ENCODE measurements at regions not wholly inside any gene's neighbourhood (a gene's known extent, or its start where the extent isn't known, plus 50 kb on each side); places are given as distances from the start of the nearest gene placed in this dataset.

DNA sequence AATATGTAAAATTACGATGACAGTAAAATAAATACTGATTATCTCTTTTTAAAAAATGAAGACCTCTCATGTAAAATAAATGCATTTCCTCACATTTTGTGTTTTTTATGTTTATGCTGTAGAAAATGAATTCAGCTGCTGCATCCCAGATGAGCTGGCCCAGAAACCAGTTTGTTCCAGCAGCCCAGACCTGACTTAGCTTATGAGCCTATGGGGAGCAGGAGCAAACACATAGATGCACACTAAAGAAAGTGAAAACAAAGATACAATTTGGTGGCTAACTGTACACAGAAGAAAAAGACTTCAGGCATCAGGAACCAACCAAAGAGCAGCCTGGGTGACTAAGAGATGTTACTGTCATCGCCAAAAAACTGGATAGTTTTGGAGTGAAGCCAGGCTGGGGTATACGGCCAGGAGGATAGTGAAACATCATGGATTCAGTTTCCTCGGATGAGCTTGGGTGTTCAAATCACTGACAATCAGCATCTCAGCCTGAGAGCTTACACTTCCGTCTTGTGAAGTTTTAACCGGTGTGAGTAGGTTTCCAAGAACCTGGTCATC is 113.9 kb upstream of the BACE2 start:
- H3K27me3 ChIP-seq (ENCODE audit: low read length), result no peaks in the 10 kb centered on the region; the same call in 1 of the 2 replicates
- no peaks in the 10 kb centered on the region for H3K79me2 ChIP-seq (ENCODE audit: low read length)
- H3K4me1 ChIP-seq (ENCODE audit: low read length), result no peaks in the 10 kb centered on the region
- H3K27ac ChIP-seq (ENCODE audit: low read length), result no peak overlapping the region
- H3K9me3 ChIP-seq (ENCODE audit: low read length), result no peaks in the 10 kb centered on the region
- H3K9ac ChIP-seq (ENCODE audit: low read length), result no peak overlapping the region
- H2AFZ ChIP-seq (ENCODE audit: low read length), result no peak overlapping the region
- no peaks in the 10 kb centered on the region for H4K20me1 ChIP-seq (ENCODE audit: insufficient read depth, low read depth, low read length)
- H3K36me3 ChIP-seq (ENCODE audit: insufficient read depth, low read length), result no peaks in the 10 kb centered on the region
- no peaks in the 10 kb centered on the region for H3K9me2 ChIP-seq (replicated peaks; ENCODE audit: insufficient read depth, low read length)
- no peak overlapping the region for H3K4me3 ChIP-seq (ENCODE audit: low read length)
- DNase-seq, result no peak
- no peak overlapping the region for H3K4me2 ChIP-seq (ENCODE audit: low read depth, low read length, poor library complexity, severe bottlenecking)

DNA sequence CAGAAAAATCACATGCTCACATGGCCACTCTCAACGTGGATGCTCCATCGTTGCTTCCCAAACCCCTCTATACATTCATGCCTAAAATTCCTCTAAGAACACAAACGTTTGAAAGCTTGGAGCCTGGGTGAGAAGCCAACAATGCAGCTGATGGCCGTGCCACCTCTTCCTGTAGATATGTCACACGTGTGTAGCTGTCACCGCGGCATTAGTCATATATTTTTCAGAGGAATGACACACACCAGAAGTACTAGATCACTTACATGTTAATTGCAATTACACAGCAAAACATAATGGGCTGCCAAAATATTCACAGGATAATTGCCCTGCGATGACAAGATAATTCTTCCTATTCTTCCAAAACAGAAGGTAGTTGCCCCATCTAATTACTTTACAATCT is 112.7 kb upstream of the BACE2 start:
- Histone ChIP-seq H2AFZ (ENCODE audit: low read length) (no peak overlapping the region), H3K36me3 (ENCODE audit: insufficient read depth, low read length) (no peaks in the 10 kb centered on the region), H3K4me2 (ENCODE audit: low read depth, low read length, poor library complexity, severe bottlenecking) (no peak overlapping the region), H3K27me3 (ENCODE audit: low read length) (no peaks in the 10 kb centered on the region; the same call in 1 of the 2 replicates), H3K4me3 (ENCODE audit: low read length) (no peak overlapping the region), H4K20me1 (ENCODE audit: insufficient read depth, low read depth, low read length) (no peaks in the 10 kb centered on the region), H3K9me3 (ENCODE audit: low read length) (no peaks in the 10 kb centered on the region), H3K27ac (ENCODE audit: low read length) (no peak overlapping the region), H3K79me2 (ENCODE audit: low read length) (no peaks in the 10 kb centered on the region), H3K4me1 (ENCODE audit: low read length) (no peaks in the 10 kb centered on the region), H3K9ac (ENCODE audit: low read length) (no peak overlapping the region), H3K9me2 (replicated peaks; ENCODE audit: insufficient read depth, low read length) (no peaks in the 10 kb centered on the region)
- DNase-seq, result no peak

DNA sequence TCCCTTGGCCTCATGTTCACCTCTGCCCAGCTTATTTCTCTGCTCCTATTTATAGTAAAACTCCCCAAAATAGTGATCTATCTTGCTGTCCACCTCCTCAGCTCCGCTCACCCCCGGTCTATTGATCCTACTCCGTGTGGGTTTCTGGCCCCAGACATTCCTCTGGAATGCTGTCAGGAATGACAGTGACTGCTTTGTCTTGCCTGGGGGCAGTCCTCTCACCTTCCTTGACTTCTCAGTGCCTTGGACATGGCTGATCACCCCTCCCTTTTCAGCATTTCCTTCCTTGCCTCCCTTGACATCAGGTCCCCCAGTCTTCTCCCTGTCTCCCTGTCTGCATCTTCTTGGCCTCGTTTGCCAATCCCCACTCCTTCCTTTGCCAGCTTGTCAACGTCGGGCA is 108.1 kb upstream of the BACE2 start:
- no peaks in the 10 kb centered on the region for H3K4me1 ChIP-seq (ENCODE audit: low read length)
- no peak overlapping the region for H3K9ac ChIP-seq (ENCODE audit: low read length)
- H3K36me3 ChIP-seq (ENCODE audit: insufficient read depth, low read length), result no peaks in the 10 kb centered on the region
- H3K79me2 ChIP-seq (ENCODE audit: low read length), result no peaks in the 10 kb centered on the region
- H2AFZ ChIP-seq (ENCODE audit: low read length), result no peak overlapping the region
- no peaks in the 10 kb centered on the region for H4K20me1 ChIP-seq (ENCODE audit: insufficient read depth, low read depth, low read length)
- no peaks in the 10 kb centered on the region for H3K9me2 ChIP-seq (replicated peaks; ENCODE audit: insufficient read depth, low read length)
- no peaks in the 10 kb centered on the region for H3K27me3 ChIP-seq (ENCODE audit: low read length)
- H3K4me3 ChIP-seq (ENCODE audit: low read length), result no peak overlapping the region
- no peak overlapping the region for H3K4me2 ChIP-seq (ENCODE audit: low read depth, low read length, poor library complexity, severe bottlenecking)
- no peak for DNase-seq
- no peak overlapping the region for H3K27ac ChIP-seq (ENCODE audit: low read length)
- no peaks in the 10 kb centered on the region for H3K9me3 ChIP-seq (ENCODE audit: low read length)

DNA sequence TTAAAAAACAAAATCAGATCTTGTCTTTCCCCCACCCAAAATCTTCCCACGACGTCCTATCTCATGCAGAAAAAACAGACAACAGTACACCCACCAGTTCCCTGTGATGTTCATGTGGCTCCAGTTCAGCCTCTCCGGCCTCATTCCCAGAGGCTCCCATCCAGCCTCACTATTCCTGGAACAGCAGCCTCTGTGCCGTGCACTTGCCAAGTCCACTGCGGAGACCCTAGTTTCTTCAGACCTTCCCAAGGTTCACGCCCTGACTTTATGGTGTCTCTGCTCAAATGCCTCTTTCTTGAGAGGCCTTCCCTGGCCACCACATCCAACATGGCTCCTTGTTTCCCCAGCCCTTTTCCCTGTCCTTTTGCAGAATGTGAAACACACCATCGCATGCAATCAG is 106.3 kb upstream of the BACE2 start:
- H2AFZ ChIP-seq (ENCODE audit: low read length), result no peak overlapping the region

DNA sequence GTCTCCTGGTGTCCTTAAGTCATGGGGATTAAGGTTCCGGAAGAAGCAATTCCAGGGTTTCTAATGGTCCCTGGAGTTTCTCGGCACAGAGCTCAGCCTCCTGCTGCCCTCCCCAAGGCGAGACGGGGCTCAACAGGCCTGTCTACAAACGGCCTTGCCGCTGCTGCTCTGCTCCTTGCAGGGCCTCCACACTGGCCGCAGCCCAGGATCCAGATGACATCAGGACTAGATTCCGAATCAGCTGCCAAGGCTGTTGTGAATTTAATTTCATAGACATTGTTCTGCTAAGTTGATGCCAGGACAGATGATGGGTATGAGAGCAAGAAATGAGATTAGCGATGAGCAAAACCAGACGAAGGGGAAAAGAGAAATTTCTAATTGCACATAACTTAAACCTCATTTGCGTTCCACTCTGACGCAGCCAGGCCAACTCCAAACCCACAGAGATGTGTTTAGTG is 103.6 kb upstream of the BACE2 start:
- no peaks in the 10 kb centered on the region for H3K36me3 ChIP-seq (ENCODE audit: insufficient read depth, low read length)
- H2AFZ ChIP-seq (ENCODE audit: low read length), result no peak overlapping the region
- H3K9ac ChIP-seq (ENCODE audit: low read length), result no peak overlapping the region
- H3K4me1 ChIP-seq (ENCODE audit: low read length), result no peaks in the 10 kb centered on the region
- no peaks in the 10 kb centered on the region for H3K27me3 ChIP-seq (ENCODE audit: low read length)
- no peak for DNase-seq
- H3K9me3 ChIP-seq (ENCODE audit: low read length), result no peaks in the 10 kb centered on the region
- no peaks in the 10 kb centered on the region for H3K79me2 ChIP-seq (ENCODE audit: low read length)
- no peak overlapping the region for H3K4me2 ChIP-seq (ENCODE audit: low read depth, low read length, poor library complexity, severe bottlenecking)
- H3K4me3 ChIP-seq (ENCODE audit: low read length), result no peak overlapping the region
- H3K27ac ChIP-seq (ENCODE audit: low read length), result no peak overlapping the region
- H4K20me1 ChIP-seq (ENCODE audit: insufficient read depth, low read depth, low read length), result no peaks in the 10 kb centered on the region
- no peaks in the 10 kb centered on the region for H3K9me2 ChIP-seq (replicated peaks; ENCODE audit: insufficient read depth, low read length)

More for the DNA sequence above, 106.3 kb upstream of the BACE2 start:
- DNase-seq, result no peak
- Histone ChIP-seq H3K27ac (ENCODE audit: low read length) (no peak overlapping the region), H3K4me2 (ENCODE audit: low read depth, low read length, poor library complexity, severe bottlenecking) (no peak overlapping the region), H3K79me2 (ENCODE audit: low read length) (no peaks in the 10 kb centered on the region), H3K36me3 (ENCODE audit: insufficient read depth, low read length) (no peaks in the 10 kb centered on the region), H3K9ac (ENCODE audit: low read length) (no peak overlapping the region), H3K27me3 (ENCODE audit: low read length) (no peaks in the 10 kb centered on the region), H4K20me1 (ENCODE audit: insufficient read depth, low read depth, low read length) (no peaks in the 10 kb centered on the region), H3K4me3 (ENCODE audit: low read length) (no peak overlapping the region), H3K9me2 (replicated peaks; ENCODE audit: insufficient read depth, low read length) (no peaks in the 10 kb centered on the region), H3K9me3 (ENCODE audit: low read length) (no peaks in the 10 kb centered on the region), H3K4me1 (ENCODE audit: low read length) (no peaks in the 10 kb centered on the region)

DNA sequence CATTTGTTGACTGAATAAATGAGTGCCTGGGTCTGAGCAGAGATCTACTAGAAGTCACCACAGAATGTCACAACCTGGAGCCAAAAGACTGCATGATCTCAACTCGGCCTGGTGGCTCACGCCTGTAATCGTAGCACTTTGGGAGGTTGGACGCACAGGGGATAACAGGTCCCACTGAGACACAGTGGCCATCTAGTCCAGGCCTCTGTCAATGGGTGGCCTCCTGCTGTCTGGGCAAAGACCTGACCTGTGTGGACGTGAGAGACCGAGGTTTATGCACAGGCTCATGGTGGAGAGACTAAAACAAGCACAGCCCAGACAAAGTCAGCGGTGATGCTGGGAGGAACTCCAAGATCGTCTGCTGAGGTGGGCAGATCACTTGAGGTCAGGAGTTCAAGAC is 103.0 kb upstream of the BACE2 start:
- Histone ChIP-seq H3K4me2 (ENCODE audit: low read depth, low read length, poor library complexity, severe bottlenecking) (no peak overlapping the region), H2AFZ (ENCODE audit: low read length) (no peak overlapping the region), H3K4me1 (ENCODE audit: low read length) (no peaks in the 10 kb centered on the region), H4K20me1 (ENCODE audit: insufficient read depth, low read depth, low read length) (no peaks in the 10 kb centered on the region), H3K36me3 (ENCODE audit: insufficient read depth, low read length) (no peaks in the 10 kb centered on the region), H3K9me2 (replicated peaks; ENCODE audit: insufficient read depth, low read length) (no peaks in the 10 kb centered on the region), H3K27ac (ENCODE audit: low read length) (no peak overlapping the region), H3K4me3 (ENCODE audit: low read length) (no peak overlapping the region), H3K27me3 (ENCODE audit: low read length) (no peaks in the 10 kb centered on the region), H3K9me3 (ENCODE audit: low read length) (no peaks in the 10 kb centered on the region), H3K79me2 (ENCODE audit: low read length) (no peaks in the 10 kb centered on the region), H3K9ac (ENCODE audit: low read length) (no peak overlapping the region)
- no peak for DNase-seq

DNA sequence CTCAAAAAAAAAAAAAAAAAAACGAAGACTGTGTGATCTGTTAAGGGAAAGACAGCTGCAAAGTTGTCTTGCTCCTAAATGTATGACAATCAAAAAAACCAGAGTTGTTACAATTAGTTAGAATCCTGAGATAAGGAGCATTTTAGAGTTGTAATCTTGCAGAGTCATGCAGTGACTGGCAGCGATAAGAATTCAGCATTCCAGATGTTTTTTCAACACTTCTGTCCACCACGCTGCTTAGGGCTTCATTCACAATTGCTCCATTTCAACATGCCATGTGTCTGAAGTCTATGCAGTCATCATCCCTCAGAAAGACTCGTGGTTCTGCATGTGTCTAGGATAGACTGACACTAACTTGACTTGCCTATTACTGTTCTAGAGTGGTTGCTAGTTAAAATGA is 102.4 kb upstream of the BACE2 start:
- DNase-seq, result no peak
- no peaks in the 10 kb centered on the region for H3K9me2 ChIP-seq (replicated peaks; ENCODE audit: insufficient read depth, low read length)
- H3K79me2 ChIP-seq (ENCODE audit: low read length), result no peaks in the 10 kb centered on the region

DNA sequence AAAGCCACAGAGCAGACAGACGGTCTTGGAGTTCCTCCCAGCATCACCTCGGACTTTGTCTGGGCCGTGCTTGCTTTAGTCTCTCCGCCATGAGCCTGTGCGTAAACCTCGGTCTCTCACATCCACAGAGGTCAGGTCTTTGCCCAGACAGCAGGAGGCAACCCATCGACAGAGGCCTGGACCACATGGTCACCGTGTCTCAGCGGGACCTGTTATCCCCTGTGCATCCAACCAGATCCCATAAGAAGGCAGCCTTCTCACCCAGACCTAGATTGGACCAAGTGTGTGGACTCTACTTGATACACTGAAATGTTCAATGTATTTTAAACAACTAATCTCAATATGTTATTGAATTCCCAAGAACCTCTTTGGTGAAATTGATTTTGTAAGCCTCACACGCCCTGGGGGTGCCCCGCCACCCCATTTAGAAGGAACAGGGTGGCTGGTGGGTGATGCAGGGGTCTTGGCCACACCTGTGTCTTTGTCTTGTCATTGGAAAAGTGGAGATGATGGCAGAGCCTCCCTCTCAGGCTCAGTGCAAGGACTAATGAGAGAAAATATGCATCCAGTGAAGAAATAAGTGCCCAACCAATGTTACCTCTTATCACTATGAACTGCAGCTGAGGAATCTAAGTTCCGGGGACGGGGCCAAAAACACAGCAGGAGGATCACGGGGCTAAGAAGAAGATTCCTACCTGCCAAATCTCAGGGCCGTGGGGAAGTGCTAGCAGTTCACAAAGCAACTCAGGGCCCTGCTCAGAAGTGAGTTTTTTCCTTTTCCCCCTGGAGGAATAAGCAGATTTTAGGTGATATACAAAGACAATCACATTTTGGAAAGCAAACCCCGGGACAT is 101.6 kb upstream of the BACE2 start:
- Histone ChIP-seq H3K4me3 (ENCODE audit: low read length) (no peak overlapping the region), H3K9me2 (replicated peaks; ENCODE audit: insufficient read depth, low read length) (no peaks in the 10 kb centered on the region), H3K27me3 (ENCODE audit: low read length) (no peaks in the 10 kb centered on the region), H2AFZ (ENCODE audit: low read length) (no peak overlapping the region), H3K36me3 (ENCODE audit: insufficient read depth, low read length) (no peaks in the 10 kb centered on the region), H3K27ac (ENCODE audit: low read length) (no peak overlapping the region), H3K9me3 (ENCODE audit: low read length) (no peaks in the 10 kb centered on the region), H4K20me1 (ENCODE audit: insufficient read depth, low read depth, low read length) (no peaks in the 10 kb centered on the region), H3K4me1 (ENCODE audit: low read length) (no peaks in the 10 kb centered on the region), H3K9ac (ENCODE audit: low read length) (no peak overlapping the region), H3K79me2 (ENCODE audit: low read length) (no peaks in the 10 kb centered on the region), H3K4me2 (ENCODE audit: low read depth, low read length, poor library complexity, severe bottlenecking) (no peak overlapping the region)
- DNase-seq, result no peak

More for the DNA sequence above, 102.4 kb upstream of the BACE2 start:
- Histone ChIP-seq H3K27me3 (ENCODE audit: low read length) (no peaks in the 10 kb centered on the region), H3K4me1 (ENCODE audit: low read length) (no peaks in the 10 kb centered on the region), H3K9me3 (ENCODE audit: low read length) (no peaks in the 10 kb centered on the region), H3K4me2 (ENCODE audit: low read depth, low read length, poor library complexity, severe bottlenecking) (no peak overlapping the region), H3K36me3 (ENCODE audit: insufficient read depth, low read length) (no peaks in the 10 kb centered on the region), H4K20me1 (ENCODE audit: insufficient read depth, low read depth, low read length) (no peaks in the 10 kb centered on the region), H3K4me3 (ENCODE audit: low read length) (no peak overlapping the region), H3K27ac (ENCODE audit: low read length) (no peak overlapping the region), H3K9ac (ENCODE audit: low read length) (no peak overlapping the region), H2AFZ (ENCODE audit: low read length) (no peak overlapping the region)
